Omental fat pad (tissue), 3 donors: ENCODE measurements at regions not wholly inside any gene's neighbourhood (a gene's known extent, or its start where the extent isn't known, plus 50 kb on each side); places are given as distances from the start of the nearest gene placed in this dataset.
A peak's percentile ranks its signal among the peaks of the same experiment; 100 is the strongest.

Source experiments
- ATAC-seq: fragments of 150-250 bp; one replicate; pipeline ENCODE4 v1.9.1; 2016; ENCODE audit warnings: mild to moderate bottlenecking, moderate library complexity; ENCODE audit not compliant: low FRiP score
- DNase-seq: peaks from one replicate; pipeline ENCODE4 v3.0.0-alpha.2; 2019; ENCODE audit warnings: low spot score
- CTCF ChIP-seq, 3 donors: fragments of 450-650 bp; IDR thresholded peaks; one replicate each; pipeline ENCODE4 v1.5.1; 2016 to 2017; ENCODE audit warnings: antibody characterized with exemption in 3 of 3, mild to moderate bottlenecking in 3 of 3, moderate library complexity in 2 of 3

GRCh38 chr4:124199185-124199584, 513.3 kb downstream of the ANKRD50 start:
- ATAC-seq: no peak
- no peak for DNase-seq

GRCh38 chr4:124199755-124200154, 512.8 kb downstream of the ANKRD50 start:
- TF ChIP-seq CTCF (IDR thresholded peaks at IDR 0.05): no peak
- ATAC-seq (no peak), DNase-seq (no peak)

More at GRCh38 chr4:124199185-124199584, 513.3 kb downstream of the ANKRD50 start:
- TF ChIP-seq CTCF (IDR thresholded peaks at IDR 0.05): no peak

- DNase-seq: no peak
- no peak for TF ChIP-seq CTCF (IDR thresholded peaks at IDR 0.05)
- no peak for ATAC-seq
These were observed 510.9 kb downstream of the ANKRD50 start for GRCh38 chr4:124201636-124202035.

- TF ChIP-seq CTCF (IDR thresholded peaks at IDR 0.05): no peak
- no peak for ATAC-seq
- DNase-seq: no peak
These were observed 510.4 kb downstream of the ANKRD50 start for GRCh38 chr4:124202099-124202498.

GRCh38 chr4:124203613-124204238, 508.8 kb downstream of the ANKRD50 start:
- peak; percentile 88 for ATAC-seq
- TF ChIP-seq CTCF (IDR thresholded peaks at IDR 0.05): no peak

GRCh38 chr4:124206779-124207605, 505.5 kb downstream of the ANKRD50 start:
- TF ChIP-seq CTCF (IDR thresholded peaks at IDR 0.05): no peak
- DNase-seq (no peak), ATAC-seq (no peak)

More at GRCh38 chr4:124203613-124204238, 508.8 kb downstream of the ANKRD50 start:
- no peak for DNase-seq
